Activated CD4-positive, alpha-beta T cell treated with anti-CD3 and anti-CD28 coated beads, Interleukin-2, amount 10 ng/mL, durations not matched to agents 24 days and 14 days (primary cell): ENCODE measurements at regions not wholly inside any gene's neighbourhood (a gene's known extent, or its start where the extent isn't known, plus 50 kb on each side); places are given as distances from the start of the nearest gene placed in this dataset.

Experiments
- DNase-seq: peaks from one replicate; pipeline ENCODE4 v3.0.0; 2022
- H3K27ac Mint-ChIP-seq: one replicate; pipeline ENCODE4 v1.8.0; 2022; ENCODE audit warnings: mild to moderate bottlenecking, mixed read lengths
- H3K27me3 Mint-ChIP-seq: one replicate; pipeline ENCODE4 v1.8.0; 2022; ENCODE audit warnings: mixed read lengths
- H3K36me3 Mint-ChIP-seq: one replicate; pipeline ENCODE4 v1.8.0; 2022; ENCODE audit warnings: low read depth, mild to moderate bottlenecking, mixed read lengths
- H3K4me1 Mint-ChIP-seq: one replicate; pipeline ENCODE4 v1.8.0; 2021; ENCODE audit warnings: mixed read lengths
- H3K4me3 Mint-ChIP-seq: one replicate; pipeline ENCODE4 v1.8.0; 2022; ENCODE audit warnings: mild to moderate bottlenecking, moderate library complexity, mixed read lengths
- H3K9me3 Mint-ChIP-seq: one replicate; pipeline ENCODE4 v1.8.0; 2021; ENCODE audit warnings: mixed read lengths
- intact Hi-C: fragments of 100-400 bp; cut with micrococcal nuclease; formaldehyde crosslinking; loops from one replicate; pipeline ENCODE4 v1.15.1; 2023

DNA sequence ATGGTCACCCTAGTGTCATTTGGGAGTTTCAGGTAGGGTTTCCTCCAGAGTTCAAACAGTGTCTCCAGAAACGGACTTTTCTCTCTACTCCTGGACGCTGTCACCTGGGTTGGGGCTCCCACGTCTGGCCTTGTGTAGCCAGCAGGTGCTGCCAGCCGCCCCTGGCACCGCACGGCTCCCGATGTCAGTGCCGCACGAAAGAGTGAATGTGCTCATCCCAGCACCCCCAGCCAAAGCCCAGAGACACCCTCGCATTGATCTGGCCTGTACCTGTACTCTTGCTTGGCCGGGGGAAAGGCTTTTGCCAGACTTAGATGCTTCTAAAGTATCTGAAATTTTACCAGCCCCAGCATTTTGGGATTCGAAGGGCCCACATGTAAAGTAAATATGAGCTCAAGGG is 351.9 kb downstream of the C16orf95 start:
- H3K9me3 Mint-ChIP-seq: no peaks in the 10 kb centered on the region
- DNase-seq: no peak
- no peak overlapping the region for H3K27ac Mint-ChIP-seq
- H3K36me3 Mint-ChIP-seq: no peaks in the 10 kb centered on the region
- no peaks in the 10 kb centered on the region for H3K4me1 Mint-ChIP-seq
- intact Hi-C loops: no loop called here
- H3K27me3 Mint-ChIP-seq: no peaks in the 10 kb centered on the region
- H3K4me3 Mint-ChIP-seq: no peak overlapping the region

- Mint-ChIP-seq H3K4me3 (no peak overlapping the region), H3K27me3 (no peaks in the 10 kb centered on the region), H3K9me3 (no peaks in the 10 kb centered on the region), H3K36me3 (no peaks in the 10 kb centered on the region), H3K27ac (no peak overlapping the region), H3K4me1 (no peaks in the 10 kb centered on the region)
- no peak for DNase-seq
- intact Hi-C loops: no loop called here
Observed at GRCh38 chr16:86965840-86966550, 351.2 kb downstream of the C16orf95 start.

GRCh38 chr16:86966777-86967176 is 350.4 kb downstream of the C16orf95 start:
- H3K27me3 Mint-ChIP-seq: no peaks in the 10 kb centered on the region
- intact Hi-C loops: no loop called here

DNA sequence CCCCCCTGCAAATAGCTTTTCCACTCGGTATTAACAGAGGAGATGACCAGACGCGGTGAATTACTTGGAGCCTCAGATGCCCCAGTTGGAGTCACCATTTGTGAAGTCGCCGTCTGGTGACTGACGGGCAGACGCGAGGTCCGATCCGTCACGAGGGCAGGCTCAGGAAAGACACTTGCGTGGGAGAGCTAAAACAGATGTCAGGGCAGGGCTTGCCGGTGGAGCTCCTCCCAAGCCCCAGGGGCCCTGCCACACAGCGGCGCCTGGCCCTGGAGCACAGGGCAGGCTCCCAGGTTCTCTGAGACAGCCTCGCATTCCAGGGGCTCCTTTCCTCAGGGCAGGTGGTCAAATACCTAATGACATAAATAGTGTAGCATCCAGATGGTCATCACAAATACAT is 348.3 kb downstream of the C16orf95 start:
- Mint-ChIP-seq H3K4me3 (no peak overlapping the region), H3K4me1 (no peaks in the 10 kb centered on the region), H3K36me3 (no peaks in the 10 kb centered on the region), H3K27me3 (no peaks in the 10 kb centered on the region), H3K27ac (no peak overlapping the region), H3K9me3 (no peaks in the 10 kb centered on the region)
- DNase-seq: no peak
- intact Hi-C loops: no loop called here

More at GRCh38 chr16:86966777-86967176, 350.4 kb downstream of the C16orf95 start:
- Mint-ChIP-seq H3K4me1 (no peaks in the 10 kb centered on the region), H3K36me3 (no peaks in the 10 kb centered on the region), H3K4me3 (no peak overlapping the region), H3K27ac (no peak overlapping the region), H3K9me3 (no peaks in the 10 kb centered on the region)
- DNase-seq: no peak

DNA sequence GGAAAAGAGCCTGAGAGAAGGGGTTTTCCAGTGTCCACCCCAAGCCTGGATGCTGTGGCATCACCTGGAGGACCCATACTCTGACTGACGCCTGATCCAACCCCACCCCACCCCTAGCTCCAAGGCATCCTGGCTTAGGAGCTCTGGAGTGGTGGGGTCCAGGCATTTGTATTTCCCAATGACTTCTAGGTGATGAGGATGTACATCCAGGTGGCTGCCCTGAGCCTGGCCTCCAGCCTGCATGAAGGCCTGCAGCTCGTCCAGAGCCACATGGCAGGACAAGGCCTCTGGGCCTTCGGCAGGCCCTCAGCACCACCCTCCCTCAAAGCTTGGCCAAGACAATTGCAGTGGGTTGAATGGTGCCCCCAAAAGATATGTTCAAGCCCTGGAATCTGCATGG is 347.5 kb downstream of the C16orf95 start:
- intact Hi-C loops: no loop called here
- DNase-seq: no peak
- no peak overlapping the region for H3K4me3 Mint-ChIP-seq
- no peak overlapping the region for H3K27ac Mint-ChIP-seq
- no peaks in the 10 kb centered on the region for H3K36me3 Mint-ChIP-seq
- H3K27me3 Mint-ChIP-seq: no peaks in the 10 kb centered on the region
- no peaks in the 10 kb centered on the region for H3K9me3 Mint-ChIP-seq
- no peaks in the 10 kb centered on the region for H3K4me1 Mint-ChIP-seq

- intact Hi-C loops: no loop called here
- H3K4me1 Mint-ChIP-seq: no peaks in the 10 kb centered on the region
- no peak overlapping the region for H3K27ac Mint-ChIP-seq
- no peaks in the 10 kb centered on the region for H3K27me3 Mint-ChIP-seq
- no peaks in the 10 kb centered on the region for H3K9me3 Mint-ChIP-seq
- H3K4me3 Mint-ChIP-seq: no peak overlapping the region
- H3K36me3 Mint-ChIP-seq: no peaks in the 10 kb centered on the region
- DNase-seq: no peak
Observed at GRCh38 chr16:86970279-86970678, 346.9 kb downstream of the C16orf95 start.

DNA sequence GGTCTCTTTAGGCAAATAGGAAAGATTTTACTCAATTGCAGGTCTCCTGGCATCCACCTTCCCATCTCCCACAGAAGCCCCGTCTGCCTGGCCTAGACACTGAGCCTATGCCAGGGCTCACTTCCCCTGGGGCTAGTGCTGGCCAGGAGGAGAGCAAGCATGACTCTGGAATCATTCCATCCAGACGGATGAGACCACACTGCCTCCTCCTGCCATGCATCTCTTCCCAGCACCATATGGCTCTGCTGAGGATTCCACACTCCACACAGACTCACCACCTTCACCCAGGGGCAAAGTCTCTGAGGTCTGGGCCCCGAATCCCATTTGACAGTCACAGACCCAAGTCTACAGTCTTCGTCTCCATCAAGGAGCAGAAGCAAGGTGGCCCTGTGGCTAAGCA is 346.5 kb downstream of the C16orf95 start:
- H3K36me3 Mint-ChIP-seq: no peaks in the 10 kb centered on the region
- no peak overlapping the region for H3K27ac Mint-ChIP-seq
- intact Hi-C loops: no loop called here
- no peaks in the 10 kb centered on the region for H3K9me3 Mint-ChIP-seq
- H3K4me3 Mint-ChIP-seq: no peak overlapping the region
- DNase-seq: no peak
- no peaks in the 10 kb centered on the region for H3K4me1 Mint-ChIP-seq
- H3K27me3 Mint-ChIP-seq: no peaks in the 10 kb centered on the region

GRCh38 chr16:86971251-86971650 is 345.9 kb downstream of the C16orf95 start:
- no peak for DNase-seq
- no peaks in the 10 kb centered on the region for H3K36me3 Mint-ChIP-seq
- intact Hi-C loops: no loop called here
- no peaks in the 10 kb centered on the region for H3K4me1 Mint-ChIP-seq
- no peak overlapping the region for H3K4me3 Mint-ChIP-seq
- H3K27me3 Mint-ChIP-seq: no peaks in the 10 kb centered on the region
- no peaks in the 10 kb centered on the region for H3K9me3 Mint-ChIP-seq
- no peak overlapping the region for H3K27ac Mint-ChIP-seq

GRCh38 chr16:86974120-86974519 is 343.1 kb downstream of the C16orf95 start:
- no peak overlapping the region for H3K27ac Mint-ChIP-seq
- no peaks in the 10 kb centered on the region for H3K9me3 Mint-ChIP-seq
- no peaks in the 10 kb centered on the region for H3K36me3 Mint-ChIP-seq
- DNase-seq: no peak
- intact Hi-C loops: no loop called here
- no peaks in the 10 kb centered on the region for H3K27me3 Mint-ChIP-seq
- H3K4me1 Mint-ChIP-seq: no peaks in the 10 kb centered on the region
- H3K4me3 Mint-ChIP-seq: no peak overlapping the region

DNA sequence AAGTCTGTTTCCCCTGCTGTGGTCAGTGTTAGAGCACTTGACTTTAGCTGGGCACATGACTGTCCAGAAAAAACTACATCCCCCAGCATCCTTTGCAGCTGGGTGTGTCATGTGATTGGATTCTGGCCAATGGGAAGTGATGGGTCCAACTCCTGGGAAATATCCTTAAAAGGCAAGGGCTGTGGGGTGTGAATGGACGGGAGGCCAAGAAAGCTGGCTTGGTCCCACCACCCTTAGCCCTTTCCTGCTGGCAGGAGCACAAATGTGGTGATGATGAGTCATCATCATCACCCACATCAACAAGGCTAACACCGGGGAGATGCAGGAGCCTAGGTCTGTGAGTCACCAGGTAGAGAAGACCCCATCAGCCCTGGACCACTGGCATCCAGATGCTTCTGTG is 341.7 kb downstream of the C16orf95 start:
- Mint-ChIP-seq H3K9me3 (no peaks in the 10 kb centered on the region), H3K36me3 (no peaks in the 10 kb centered on the region), H3K4me1 (no peaks in the 10 kb centered on the region), H3K27ac (no peak overlapping the region), H3K27me3 (no peaks in the 10 kb centered on the region), H3K4me3 (no peak overlapping the region)
- intact Hi-C loops: no loop called here
- no peak for DNase-seq

GRCh38 chr16:86977076-86977676 is 340.0 kb downstream of the C16orf95 start:
- Mint-ChIP-seq H3K4me3 (no peak overlapping the region), H3K9me3 (no peaks in the 10 kb centered on the region), H3K27ac (no peak overlapping the region), H3K36me3 (no peaks in the 10 kb centered on the region), H3K27me3 (no peaks in the 10 kb centered on the region), H3K4me1 (no peaks in the 10 kb centered on the region)
- intact Hi-C loops: no loop called here
- DNase-seq: no peak

GRCh38 chr16:86978445-86979030 is 338.7 kb downstream of the C16orf95 start:
- intact Hi-C loops: no loop called here
- no peak overlapping the region for H3K27ac Mint-ChIP-seq
- H3K4me1 Mint-ChIP-seq: no peaks in the 10 kb centered on the region
- H3K9me3 Mint-ChIP-seq: no peaks in the 10 kb centered on the region
- no peaks in the 10 kb centered on the region for H3K36me3 Mint-ChIP-seq
- H3K27me3 Mint-ChIP-seq: no peaks in the 10 kb centered on the region
- DNase-seq: no peak
- H3K4me3 Mint-ChIP-seq: no peak overlapping the region

DNA sequence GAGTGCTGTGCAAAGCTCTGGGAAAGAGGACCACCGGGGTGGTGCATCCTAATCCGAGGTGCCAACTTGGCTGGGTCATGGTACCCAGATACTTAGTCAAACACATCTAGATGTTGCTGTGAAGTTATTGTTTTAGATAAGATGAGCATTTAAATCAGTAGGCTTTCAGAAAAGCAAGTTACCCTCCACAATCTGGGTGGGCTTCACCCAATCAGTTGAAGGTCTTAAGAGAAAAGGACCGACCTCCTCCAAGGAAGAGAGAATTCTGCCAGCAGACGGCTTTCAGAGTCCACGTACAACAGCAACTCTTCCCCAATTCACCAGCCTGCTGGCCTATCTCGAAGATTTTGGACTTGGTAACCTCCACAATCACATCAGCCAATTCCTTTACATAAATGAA is 338.1 kb downstream of the C16orf95 start:
- Mint-ChIP-seq H3K4me1 (no peaks in the 10 kb centered on the region), H3K4me3 (no peak overlapping the region), H3K9me3 (no peaks in the 10 kb centered on the region), H3K27ac (no peak overlapping the region), H3K27me3 (no peaks in the 10 kb centered on the region), H3K36me3 (no peaks in the 10 kb centered on the region)
- intact Hi-C loops: no loop called here
- DNase-seq: no peak

- Mint-ChIP-seq H3K4me3 (no peak overlapping the region), H3K4me1 (no peaks in the 10 kb centered on the region), H3K27me3 (no peaks in the 10 kb centered on the region), H3K9me3 (no peaks in the 10 kb centered on the region), H3K27ac (no peak overlapping the region), H3K36me3 (no peaks in the 10 kb centered on the region)
- no peak for DNase-seq
- intact Hi-C loops: no loop called here
Observed at GRCh38 chr16:86979984-86980553, 337.1 kb downstream of the C16orf95 start.
